C4-2B (cell line): ENCODE measurements at regions not wholly inside any gene's neighbourhood (a gene's known extent, or its start where the extent isn't known, plus 50 kb on each side); places are given as distances from the start of the nearest gene placed in this dataset.

Experiments
- CTCF ChIP-seq: fragments of 450-650 bp; conservative IDR thresholded peaks from 2 replicates; pipeline ENCODE4 v1.5.1; 2017; ENCODE audit warnings: mild to moderate bottlenecking
- ZFX ChIP-seq: fragments of 450-650 bp; IDR thresholded peaks from 2 replicates; pipeline ENCODE4 v1.6.1; 2017

DNA sequence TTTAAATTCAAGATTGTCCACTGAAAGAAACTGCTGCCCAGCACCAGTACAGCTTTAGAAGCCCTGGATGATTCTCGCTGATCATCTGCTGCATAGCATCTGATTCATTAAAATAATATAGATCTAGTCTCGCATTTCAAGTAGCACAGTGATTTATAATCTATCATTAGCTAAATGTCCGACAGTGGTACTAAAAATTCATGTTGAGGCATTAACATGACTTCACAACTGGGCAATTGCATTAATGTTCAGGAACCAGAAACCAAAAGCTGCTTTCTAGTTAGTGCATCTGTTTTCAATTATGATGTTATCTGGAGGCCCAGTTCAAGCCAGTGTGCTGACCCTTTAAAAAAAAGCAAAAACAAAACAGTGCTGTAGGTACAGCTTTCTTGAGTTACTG lies 1987.2 kb upstream of the SEL1L start:
- TF ChIP-seq CTCF (no peak), ZFX (no peak)
